IMR-90 (cell line): ENCODE measurements at regions not wholly inside any gene's neighbourhood (a gene's known extent, or its start where the extent isn't known, plus 50 kb on each side); places are given as distances from the start of the nearest gene placed in this dataset.

Experiments used
- ATAC-seq: fragments of 200-7000 bp; cut with Tn5 transposase; 2 replicates; pipeline ENCODE4 v1.9.1; 2020; ENCODE audit warnings: low read depth, mild to moderate bottlenecking, moderate library complexity
- BruUV-seq: library from RNA; stranded (reverse); fragments of 400-500 nt; replicated peaks from 2 replicates; lab custom pipeline; 2021; lab: Mats Ljungman, UMichigan
- CTCF ChIA-PET: fragments of 300-600 bp; formaldehyde crosslinking; extraction: SDS; loops from one replicate; lab custom pipeline; 2021; ENCODE audit warnings: antibody characterized with exemption; lab: Yijun Ruan, JAX
- POLR2A ChIA-PET: fragments of 300-600 bp; sonication (Branson Sonifier 250); formaldehyde crosslinking; loops from one replicate; lab custom pipeline; 2022; ENCODE audit warnings: antibody characterized with exemption; ENCODE audit not compliant: unreplicated experiment; lab: Charles Lee
- DNase-seq: peaks from one replicate; pipeline ENCODE4 v3.0.0; 2013
- H2AFZ ChIP-seq: replicated peaks from 2 replicates; pipeline ENCODE3; 2013; ENCODE audit warnings: low read length, mild to moderate bottlenecking; ENCODE audit not compliant: poor library complexity
- H2AK5ac ChIP-seq: 2 replicates; pipeline ENCODE4 v1.6.1; 2013; ENCODE audit warnings: low read depth, low read length, inconsistent platforms
- H2AK9ac ChIP-seq: replicated peaks from 2 replicates; pipeline ENCODE3; 2013; ENCODE audit warnings: mild to moderate bottlenecking, low read depth, low read length, moderate library complexity; ENCODE audit not compliant: poor library complexity
- H2BK120ac ChIP-seq: 2 replicates; pipeline ENCODE4 v1.6.1; 2013; ENCODE audit warnings: low read depth, low read length, inconsistent platforms
- H2BK15ac ChIP-seq: 3 replicates; pipeline ENCODE4 v1.6.1; 2013; ENCODE audit warnings: low read depth, low read length, inconsistent platforms
- H2BK20ac ChIP-seq: 2 replicates; pipeline ENCODE4 v1.6.1; 2013; ENCODE audit warnings: low read depth, mild to moderate bottlenecking, inconsistent platforms, low read length, moderate library complexity
- H2BK5ac ChIP-seq: 2 replicates; pipeline ENCODE4 v1.6.1; 2013; ENCODE audit warnings: mild to moderate bottlenecking, low read depth, low read length, inconsistent platforms; ENCODE audit not compliant: poor library complexity, severe bottlenecking
- H3K14ac ChIP-seq: replicated peaks from 2 replicates; pipeline ENCODE4 v1.6.1; 2013; ENCODE audit warnings: low read depth, low read length, inconsistent platforms
- H3K18ac ChIP-seq: 2 replicates; pipeline ENCODE4 v1.6.1; 2013; ENCODE audit warnings: low read depth, low read length, control low read depth
- H3K23ac ChIP-seq: 2 replicates; pipeline ENCODE4 v1.6.1; 2013; ENCODE audit warnings: low read depth, low read length, inconsistent platforms
- H3K27ac ChIP-seq: 2 replicates; pipeline ENCODE4 v1.5.1; 2013; ENCODE audit warnings: mild to moderate bottlenecking, control low read depth, low read length; ENCODE audit not compliant: insufficient read depth
- H3K27me3 ChIP-seq: 2 replicates; pipeline ENCODE4 v1.6.1; 2013; ENCODE audit warnings: low read length; ENCODE audit not compliant: control insufficient read depth, insufficient read depth
- H3K36me3 ChIP-seq: 2 replicates; pipeline ENCODE4 v1.6.1; 2013; ENCODE audit warnings: low read length, mixed read lengths; ENCODE audit not compliant: control insufficient read depth, insufficient read depth
- H3K4ac ChIP-seq: 2 replicates; pipeline ENCODE4 v1.6.1; 2013; ENCODE audit warnings: low read depth, low read length, inconsistent platforms
- H3K4me1 ChIP-seq: 2 replicates; pipeline ENCODE4 v1.6.1; 2013; ENCODE audit warnings: low read length, mixed read lengths; ENCODE audit not compliant: control insufficient read depth, insufficient read depth
- H3K4me2 ChIP-seq: 2 replicates; pipeline ENCODE4 v1.6.1; 2013; ENCODE audit warnings: low read depth, mild to moderate bottlenecking, control low read depth, low read length, moderate library complexity
- H3K4me3 ChIP-seq: 2 replicates; pipeline ENCODE4 v1.5.1; 2013; ENCODE audit warnings: low read depth, mild to moderate bottlenecking, control low read depth, low read length, moderate library complexity; ENCODE audit not compliant: insufficient read depth
- H3K56ac ChIP-seq: 2 replicates; pipeline ENCODE4 v1.6.1; 2013; ENCODE audit warnings: low read length, inconsistent platforms; ENCODE audit not compliant: insufficient read depth; ENCODE audit errors: extremely low read depth
- H3K79me1 ChIP-seq, 2 experiments: 2 replicates each; pipeline ENCODE4 v1.6.1; 2013; ENCODE audit warnings: low read length in 2 of 2, inconsistent platforms in 1 of 2, low read depth in 1 of 2
- H3K9ac ChIP-seq: 2 replicates; pipeline ENCODE4 v1.6.1; 2013; ENCODE audit warnings: low read depth, low read length, control low read depth
- H3K9me1 ChIP-seq: 2 replicates; pipeline ENCODE4 v1.6.1; 2013; ENCODE audit warnings: low read length, inconsistent platforms; ENCODE audit not compliant: insufficient read depth
- H3K9me3 ChIP-seq: 2 replicates; pipeline ENCODE4 v1.6.1; 2013; ENCODE audit warnings: low read length; ENCODE audit not compliant: control insufficient read depth, insufficient read depth
- H4K20me1 ChIP-seq: 2 replicates; pipeline ENCODE4 v1.6.1; 2013; ENCODE audit warnings: low read length, inconsistent platforms; ENCODE audit not compliant: insufficient read depth
- H4K5ac ChIP-seq: 2 replicates; pipeline ENCODE4 v1.6.1; 2013; ENCODE audit warnings: mild to moderate bottlenecking, low read depth, low read length, control low read depth
- H4K8ac ChIP-seq, 2 experiments: 2 replicates each; pipeline ENCODE4 v1.6.1; 2013; ENCODE audit warnings: low read depth in 2 of 2, low read length in 2 of 2, control low read depth in 1 of 2, inconsistent platforms in 1 of 2
- H4K91ac ChIP-seq: 2 replicates; pipeline ENCODE4 v1.6.1; 2013; ENCODE audit warnings: low read depth, low read length, inconsistent platforms; ENCODE audit not compliant: insufficient read depth
- CEBPB ChIP-seq: IDR thresholded peaks from 2 replicates; pipeline ENCODE4 v1.6.1; 2012; ENCODE audit warnings: low read depth, low read length, improper control_type of control experiment
- ELK1 ChIP-seq: fragments of 150-350 bp; IDR thresholded peaks from 2 replicates; pipeline ENCODE4 v1.6.1; 2016; ENCODE audit warnings: low read depth, mild to moderate bottlenecking, low read length, moderate library complexity, borderline replicate concordance
- FOS ChIP-seq: fragments of 150-350 bp; IDR thresholded peaks from 2 replicates; pipeline ENCODE4 v1.6.1; 2016; ENCODE audit warnings: low read depth, low read length
- MAFK ChIP-seq: IDR thresholded peaks from 2 replicates; pipeline ENCODE4 v1.6.1; 2012; ENCODE audit warnings: low read depth, low read length, improper control_type of control experiment
- SMC3 ChIP-seq: fragments of 150-350 bp; IDR thresholded peaks from 2 replicates; pipeline ENCODE4 v1.6.1; 2016; ENCODE audit warnings: low read depth, mild to moderate bottlenecking, antibody characterized with exemption, low read length, moderate library complexity
- WGBS, 2 experiments: methylation state at CpG; one replicate each; pipeline versions ENCODE4 v1.1.5 to v1.1.7; 2013; ENCODE audit warnings: missing lambda C conversion rate in 2 of 2; ENCODE audit not compliant: insufficient read length in 1 of 2; ENCODE audit errors: extremely low coverage in 2 of 2; 5-methylcytosine and 5-hydroxymethylcytosine counted together
- dilution Hi-C: fragments of 300-500 bp; cut with HindIII; formaldehyde crosslinking; loops from one replicate; pipeline ENCODE4 v1.14.3; 2018; ENCODE audit warnings: low sequenced_read_pairs; ENCODE audit not compliant: unreplicated experiment
- in situ Hi-C: fragments of 300-500 bp; cut with MboI; formaldehyde crosslinking; loops from 3 replicates; pipeline ENCODE4 v1.14.3; 2019; ENCODE audit warnings: low sequenced_read_pairs, inconsistent platforms, mixed read lengths
- intact Hi-C: fragments of 100-400 bp; cut with micrococcal nuclease; formaldehyde crosslinking; loops from 2 replicates; pipeline ENCODE4 v1.10.0; 2022

DNA sequence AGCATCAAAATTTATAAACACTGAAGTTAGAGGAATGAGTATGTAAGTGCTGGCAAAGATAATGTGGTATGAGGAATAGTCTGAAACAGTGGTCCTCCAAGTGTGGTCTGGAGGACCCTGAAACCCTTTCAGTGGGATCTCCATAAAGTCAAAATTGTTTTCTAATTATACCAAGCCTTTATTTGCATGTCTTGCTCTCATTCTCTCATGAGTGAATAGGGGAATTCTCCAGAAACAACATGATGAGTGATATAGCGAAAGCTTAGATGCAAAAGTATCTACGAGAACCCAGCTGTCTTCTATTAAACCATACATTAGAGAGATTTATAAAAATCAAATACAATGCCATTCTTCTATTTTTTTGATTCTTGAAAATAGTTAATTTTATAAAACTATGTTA, 145.0 kb upstream of the RAG2 start:
- Histone ChIP-seq H3K27me3 (no peaks in the 10 kb centered on the region), H2BK120ac (no peak overlapping the region), H3K23ac (no peak overlapping the region), H3K4me1 (no peaks in the 10 kb centered on the region), H3K9me1 (no peaks in the 10 kb centered on the region), H3K9ac (no peak overlapping the region), H3K4me3 (no peak overlapping the region), H2BK20ac (no peak overlapping the region), H2AK9ac (no peak overlapping the region), H4K5ac (no peak overlapping the region), H2BK15ac (no peak overlapping the region), H4K8ac (no peak overlapping the region), H3K4me2 (no peak overlapping the region), H3K36me3 (no peaks in the 10 kb centered on the region), H4K20me1 (no peaks in the 10 kb centered on the region), H2AFZ (no peak overlapping the region), H3K18ac (no peak overlapping the region), H3K27ac (no peak overlapping the region), H3K79me1 (no peaks in the 10 kb centered on the region), H4K91ac (no peak overlapping the region), H3K9me3 (no peaks in the 10 kb centered on the region), H3K14ac (no peak overlapping the region), H3K4ac (no peak overlapping the region), H2BK5ac (no peak overlapping the region), H2AK5ac (no peak overlapping the region), H3K56ac (no peak overlapping the region)
- CTCF ChIA-PET = interaction anchor here (1.5 kb wide), 1 partner anchor 40 kb away, joined by 4 read pairs; no protein-coding TSS in a partner anchor
- BruUV-seq = no TSS peak
- intact Hi-C loops (no loop called here), in situ Hi-C loops (no loop called here), dilution Hi-C loops (no loop called here)
- WGBS, 2 experiments = no CpG with 5 or more reads among the region's 2 CpGs
- TF ChIP-seq CEBPB (no peak), MAFK (no peak), SMC3 (no peak), FOS (no peak), ELK1 (no peak)
- POLR2A ChIA-PET = no interaction called here
- DNase-seq (no peak), ATAC-seq (no peak)
